H1 (cell line): ENCODE measurements at regions not wholly inside any gene's neighbourhood (a gene's known extent, or its start where the extent isn't known, plus 50 kb on each side); places are given as distances from the start of the nearest gene placed in this dataset.
"Not testable (repeated sequence)": the region's sequence is repeated elsewhere in the genome, so short reads cannot be mapped to it uniquely, and the experiment has no call there.

Source experiments
- CTCF ChIA-PET: fragments of 300-600 bp; sonication (Branson Sonifier 250); formaldehyde crosslinking; loops from one replicate; lab custom pipeline; 2021; ENCODE audit not compliant: partially characterized antibody; lab: Charles Lee
- POLR2A ChIA-PET: fragments of 300-600 bp; sonication (Branson Sonifier 250); formaldehyde crosslinking; loops from one replicate; lab custom pipeline; 2021; ENCODE audit warnings: inconsistent platforms; ENCODE audit not compliant: partially characterized antibody; lab: Charles Lee
- DNase-seq, 2 experiments: peaks; one replicate each; pipeline versions ENCODE4 v3.0.0 to v3.0.0-alpha.2; 2010 to 2022; ENCODE audit warnings: low spot score in 2 of 2, low read depth in 1 of 2, mixed read lengths in 1 of 2
- FAIRE-seq: peaks from 2 replicates; lab custom pipeline; 2011; peaks lifted over from hg19 to GRCh38; lab: Jason Lieb, UNC
- H2AFZ ChIP-seq: 2 replicates; pipeline ENCODE4 v1.8.1; 2012; ENCODE audit warnings: low read length, inconsistent platforms
- H2AK5ac ChIP-seq: 2 replicates; pipeline ENCODE4 v1.6.1; 2013; ENCODE audit warnings: low read depth, low read length
- H2BK120ac ChIP-seq: replicated peaks from 2 replicates; pipeline ENCODE3; 2013; ENCODE audit warnings: low read depth, low read length, inconsistent platforms
- H2BK12ac ChIP-seq: 2 replicates; pipeline ENCODE4 v1.6.1; 2013; ENCODE audit warnings: low read depth, low read length
- H2BK15ac ChIP-seq: 2 replicates; pipeline ENCODE4 v1.6.1; 2013; ENCODE audit warnings: low read length
- H2BK20ac ChIP-seq: 2 replicates; pipeline ENCODE4 v1.6.1; 2013; ENCODE audit warnings: low read length
- H2BK5ac ChIP-seq: 2 replicates; pipeline ENCODE4 v1.6.1; 2013; ENCODE audit warnings: low read depth, low read length
- H3K14ac ChIP-seq: 2 replicates; pipeline ENCODE4 v1.6.1; 2013; ENCODE audit warnings: inconsistent platforms; ENCODE audit not compliant: insufficient read length
- H3K18ac ChIP-seq: 2 replicates; pipeline ENCODE4 v1.6.1; 2013; ENCODE audit warnings: low read length; ENCODE audit errors: extremely low read depth
- H3K23ac ChIP-seq: 2 replicates; pipeline ENCODE4 v1.6.1; 2013; ENCODE audit warnings: inconsistent platforms; ENCODE audit not compliant: insufficient read length
- H3K23me2 ChIP-seq: 2 replicates; pipeline ENCODE4 v1.6.1; 2013; ENCODE audit warnings: low read depth, low read length
- H3K27ac ChIP-seq: 2 replicates; pipeline ENCODE4 v1.6.1; 2011; ENCODE audit warnings: low read depth, low read length, inconsistent platforms
- H3K27me3 ChIP-seq, 4 experiments: replicated peaks in 1 of 4; 1 replicate in 1 of 4; 2 replicates in 3 of 4; pipeline versions ENCODE4 v1.6.1 to v1.8.1; 2011 to 2013; ENCODE audit warnings: low read length in 3 of 4, mild to moderate bottlenecking in 3 of 4, inconsistent platforms in 2 of 4, mixed read lengths in 2 of 4, moderate library complexity in 1 of 4; ENCODE audit not compliant: control insufficient read depth in 3 of 4, insufficient read depth in 3 of 4; ENCODE audit errors: extremely low read depth in 1 of 4
- H3K36me3 ChIP-seq, 4 experiments: 2 replicates each; pipeline versions ENCODE4 v1.6.1 to v1.8.1; 2011 to 2013; ENCODE audit warnings: mild to moderate bottlenecking in 4 of 4, low read length in 3 of 4, moderate library complexity in 2 of 4, control low read depth in 1 of 4, inconsistent platforms in 1 of 4; ENCODE audit not compliant: insufficient read depth in 4 of 4, control insufficient read depth in 2 of 4
- H3K4ac ChIP-seq: replicated peaks from 2 replicates; pipeline ENCODE3; 2013; ENCODE audit warnings: low read length, low read depth, mixed read lengths, inconsistent platforms; ENCODE audit not compliant: insufficient read length
- H3K4me1 ChIP-seq, 4 experiments: replicated peaks in 1 of 4; 1 replicate in 1 of 4; 2 replicates in 3 of 4; pipeline versions ENCODE4 v1.6.1 to v1.8.1; 2011 to 2013; ENCODE audit warnings: low read length in 3 of 4, inconsistent platforms in 2 of 4, mixed read lengths in 1 of 4; ENCODE audit not compliant: insufficient read depth in 4 of 4, control insufficient read depth in 3 of 4
- H3K4me2 ChIP-seq, 2 experiments: 2 replicates each; pipeline versions ENCODE4 v1.6.1 to v1.8.1; 2011 to 2013; ENCODE audit warnings: low read depth in 2 of 2, low read length in 2 of 2, control low read depth in 1 of 2, inconsistent platforms in 1 of 2, mild to moderate bottlenecking in 1 of 2; ENCODE audit not compliant: insufficient read depth in 1 of 2
- H3K4me3 ChIP-seq, 4 experiments: fragments of 200-600, 300-600 bp in 1 of 4; sonication (generic), shearing (Covaris generic), sonication (Bioruptor Twin) in 1 of 4; 2 replicates each; pipeline versions ENCODE4 v1.5.1 to v1.8.1; 2011 to 2016; ENCODE audit warnings: low read length in 4 of 4, low read depth in 3 of 4, control low read depth in 2 of 4, inconsistent platforms in 2 of 4, mild to moderate bottlenecking in 2 of 4, mixed read lengths in 1 of 4, moderate library complexity in 1 of 4; ENCODE audit not compliant: insufficient read depth in 2 of 4; ENCODE audit errors: extremely low read depth in 1 of 4
- H3K56ac ChIP-seq: replicated peaks from 2 replicates; pipeline ENCODE3; 2013; ENCODE audit warnings: low read depth, mild to moderate bottlenecking, mixed read lengths, low read length, inconsistent platforms; ENCODE audit not compliant: insufficient read length
- H3K79me1 ChIP-seq: 2 replicates; pipeline ENCODE4 v1.6.1; 2013; ENCODE audit warnings: low read depth, low read length, control low read depth
- H3K79me2 ChIP-seq, 2 experiments: 2 replicates each; pipeline versions ENCODE4 v1.6.1 to v1.8.1; 2012 to 2013; ENCODE audit warnings: low read length in 2 of 2, mild to moderate bottlenecking in 2 of 2, inconsistent platforms in 1 of 2; ENCODE audit not compliant: insufficient read depth in 2 of 2, control insufficient read depth in 1 of 2
- H3K9ac ChIP-seq, 4 experiments: replicated peaks in 1 of 4; 1 replicate in 1 of 4; 2 replicates in 3 of 4; pipeline versions ENCODE4 v1.6.1 to v1.8.1; 2011 to 2013; ENCODE audit warnings: low read depth in 3 of 4, low read length in 3 of 4, control low read depth in 2 of 4, mild to moderate bottlenecking in 2 of 4, moderate library complexity in 2 of 4, inconsistent platforms in 1 of 4; ENCODE audit errors: extremely low read depth in 1 of 4
- H3K9me3 ChIP-seq, 2 experiments: 2 replicates each; pipeline versions ENCODE4 v1.6.1 to v1.8.1; 2012 to 2013; ENCODE audit warnings: mild to moderate bottlenecking in 2 of 2, moderate library complexity in 2 of 2, control low read depth in 1 of 2, inconsistent platforms in 1 of 2, low read depth in 1 of 2, low read length in 1 of 2, mixed read lengths in 1 of 2; ENCODE audit not compliant: insufficient read depth in 2 of 2
- H4K20me1 ChIP-seq, 2 experiments: replicated peaks in 1 of 2; 2 replicates each; pipeline versions ENCODE3 to v1.8.1; 2011 to 2013; ENCODE audit warnings: inconsistent platforms in 2 of 2, low read length in 2 of 2, mild to moderate bottlenecking in 1 of 2; ENCODE audit not compliant: insufficient read depth in 2 of 2, control insufficient read depth in 1 of 2
- H4K5ac ChIP-seq: 2 replicates; pipeline ENCODE4 v1.6.1; 2013; ENCODE audit warnings: low read length, low read depth, mixed read lengths, inconsistent platforms; ENCODE audit not compliant: insufficient read length
- H4K8ac ChIP-seq: 2 replicates; pipeline ENCODE4 v1.8.0; 2013; ENCODE audit warnings: mild to moderate bottlenecking, moderate library complexity, low read length, inconsistent platforms; ENCODE audit not compliant: insufficient read depth; ENCODE audit errors: extremely low read depth
- H4K91ac ChIP-seq: replicated peaks from 2 replicates; pipeline ENCODE3; 2013; ENCODE audit warnings: low read length, mixed read lengths, inconsistent platforms; ENCODE audit not compliant: insufficient read length
- WGBS, 2 experiments: shearing (Covaris generic) in 1 of 2; methylation state at CpG; one replicate each; pipeline versions ENCODE4 v1.1.6 to v1.1.7; 2013 to 2015; ENCODE audit warnings: low lambda C conversion rate in 2 of 2, mixed read lengths in 2 of 2, inconsistent platforms in 1 of 2, low coverage in 1 of 2, missing lambda C conversion rate in 1 of 2; ENCODE audit not compliant: insufficient replicate concordance in 2 of 2, insufficient coverage in 1 of 2, insufficient read length in 1 of 2; ENCODE audit errors: extremely low coverage in 1 of 2, missing lambda C conversion rate in 1 of 2; 5-methylcytosine and 5-hydroxymethylcytosine counted together

GRCh38 chr20:1730981-1731711, 73.6 kb upstream of the SIRPG start:
- H3K18ac ChIP-seq, H2BK5ac ChIP-seq, H3K27me3 ChIP-seq, H3K9me3 ChIP-seq, POLR2A ChIA-PET, H4K91ac ChIP-seq, H4K20me1 ChIP-seq, H4K5ac ChIP-seq, DNase-seq, H3K36me3 ChIP-seq, H2BK15ac ChIP-seq, H2BK12ac ChIP-seq, H2BK20ac ChIP-seq, H3K56ac ChIP-seq, H3K23me2 ChIP-seq, H3K4me2 ChIP-seq, H3K14ac ChIP-seq, H2AFZ ChIP-seq, H3K4me1 ChIP-seq, H2BK120ac ChIP-seq, H3K79me1 ChIP-seq, H2AK5ac ChIP-seq, FAIRE-seq, H3K27ac ChIP-seq, H3K4ac ChIP-seq, H3K79me2 ChIP-seq, H3K23ac ChIP-seq, H3K9ac ChIP-seq, H3K4me3 ChIP-seq, H4K8ac ChIP-seq: not testable (repeated sequence)
- CTCF ChIA-PET: interaction anchor here (0.9 to 1.1 kb wide), 2 partner anchors 10 to 227 kb away, joined by 4 to 5 read pairs; no protein-coding TSS in a partner anchor
- WGBS, 2 experiments: 89% methylated on average over 8 of the region's 8 CpGs; no CpG with 5 or more reads in 1 of the 2 experiments
